ENCODE measurements at regions not wholly inside any gene's neighbourhood (a gene's known extent, or its start where the extent isn't known, plus 50 kb on each side); places are given as distances from the start of the nearest gene placed in this dataset.
"Not testable (repeated sequence)": the region's sequence is repeated elsewhere in the genome, so short reads cannot be mapped to it uniquely, and the experiment has no call there.

DNA sequence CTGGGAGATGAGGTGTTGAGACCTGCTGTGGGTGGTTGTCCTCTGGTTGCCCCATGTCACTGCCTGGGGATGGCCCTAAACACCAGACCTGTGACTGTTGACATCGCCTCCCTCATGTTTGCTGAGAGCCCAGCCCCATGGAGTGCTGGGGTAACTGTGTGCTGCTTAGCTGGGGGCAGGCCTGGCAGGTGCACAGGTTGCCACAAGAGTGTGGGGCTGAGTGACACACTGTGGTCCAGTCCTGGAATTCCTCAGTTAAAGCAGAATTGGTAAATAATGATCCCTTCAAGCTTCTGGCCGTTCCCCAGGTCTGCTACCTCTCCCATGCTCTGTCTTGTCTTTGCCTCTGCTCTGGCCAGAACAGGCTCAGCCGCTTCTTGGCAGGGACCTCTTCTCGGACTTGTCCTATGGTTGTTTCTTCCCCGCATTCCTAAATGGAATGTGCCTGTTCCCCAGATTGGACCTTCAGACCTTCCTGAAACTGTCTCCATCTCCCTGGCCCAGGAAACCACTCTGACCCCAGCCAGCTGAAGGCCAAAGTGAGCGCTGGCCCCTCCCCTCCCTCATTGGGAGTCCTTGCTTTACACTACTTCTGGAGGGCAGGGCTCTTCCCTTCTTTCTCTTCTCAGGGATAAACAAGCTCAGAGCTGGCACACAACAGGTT, 61.2 kb upstream of the PITX1 start:
- H4K20me1 ChIP-seq (ENCODE audit: insufficient read depth): no peaks in the 10 kb centered on the region
- TF ChIP-seq EP300 (IDR thresholded peaks at IDR 0.05; ENCODE audit: borderline replicate concordance in 1 of 2, low read depth in 1 of 2, low read length in 1 of 2): no peak
- H3F3A ChIP-seq (replicated peaks; ENCODE audit: insufficient read depth): no peaks in the 10 kb centered on the region
- no peak overlapping the region for H2AFZ ChIP-seq (ENCODE audit: low read depth)
- H3K9me3 ChIP-seq: no peaks in the 10 kb centered on the region
- H3K9me2 ChIP-seq: no peaks in the 10 kb centered on the region
- H3K4me2 ChIP-seq: no peak overlapping the region
- H3K4me1 ChIP-seq (ENCODE audit: control insufficient read depth in 1 of 2, insufficient read depth in 2 of 2, low read depth in 1 of 2, low read length in 1 of 2): no peaks in the 10 kb centered on the region
- H3K27me3 ChIP-seq (ENCODE audit: insufficient read depth): no peaks in the 10 kb centered on the region; the same call in 1 of the 2 replicates
- no peak overlapping the region for H3K27ac ChIP-seq (ENCODE audit: low read depth in 2 of 2, low read length in 1 of 2)
- no peak for DNase-seq
- POLR2A ChIA-PET: no interaction called here
- H3K36me3 ChIP-seq (replicated peaks in 1 of 2; ENCODE audit: control insufficient read depth in 1 of 2, insufficient read depth in 2 of 2, low read length in 1 of 2): no peaks in the 10 kb centered on the region
- CTCF ChIA-PET: interaction anchor here (0.6 kb wide), 1 partner anchor 26 kb away, joined by 3 read pairs; no protein-coding TSS in a partner anchor
- H3K4me3 ChIP-seq (ENCODE audit: low read depth in 2 of 2, low read length in 1 of 2): no peak overlapping the region
- WGBS (ENCODE audit: low lambda C conversion rate): 44% methylated on average over 6 of the region's 6 CpGs
- no peaks in the 10 kb centered on the region for H3K79me2 ChIP-seq (ENCODE audit: insufficient read depth)
- no peak overlapping the region for H3K9ac ChIP-seq

GRCh38 chr5:135094339-135095051, 60.5 kb upstream of the PITX1 start:
- no peak overlapping the region for H3K4me3 ChIP-seq (ENCODE audit: low read depth in 2 of 2, low read length in 1 of 2)
- no peaks in the 10 kb centered on the region for H3F3A ChIP-seq (replicated peaks; ENCODE audit: insufficient read depth)
- no peak overlapping the region for H3K27ac ChIP-seq (ENCODE audit: low read depth in 2 of 2, low read length in 1 of 2)
- H3K27me3 ChIP-seq (ENCODE audit: insufficient read depth): no peaks in the 10 kb centered on the region; the same call in 1 of the 2 replicates
- no peaks in the 10 kb centered on the region for H3K9me3 ChIP-seq
- CTCF ChIA-PET: interaction anchor here (0.6 kb wide), 1 partner anchor 27 kb away, joined by 3 read pairs; no protein-coding TSS in a partner anchor
- no peaks in the 10 kb centered on the region for H4K20me1 ChIP-seq (ENCODE audit: insufficient read depth)
- no peak overlapping the region for H3K9ac ChIP-seq
- H3K79me2 ChIP-seq (ENCODE audit: insufficient read depth): no peaks in the 10 kb centered on the region
- WGBS (ENCODE audit: low lambda C conversion rate): 54% methylated on average over 6 of the region's 6 CpGs
- no peaks in the 10 kb centered on the region for H3K36me3 ChIP-seq (replicated peaks in 1 of 2; ENCODE audit: control insufficient read depth in 1 of 2, insufficient read depth in 2 of 2, low read length in 1 of 2)
- H3K4me1 ChIP-seq (ENCODE audit: control insufficient read depth in 1 of 2, insufficient read depth in 2 of 2, low read depth in 1 of 2, low read length in 1 of 2): no peaks in the 10 kb centered on the region
- no peak for DNase-seq
- H2AFZ ChIP-seq (ENCODE audit: low read depth): no peak overlapping the region
- no peaks in the 10 kb centered on the region for H3K9me2 ChIP-seq
- no peak for TF ChIP-seq CTCF (IDR thresholded peaks at IDR 0.05)
- no peak for TF ChIP-seq SMC3 (IDR thresholded peaks at IDR 0.05; ENCODE audit: low read depth, low read length)
- no peak for TF ChIP-seq NRF1 (IDR thresholded peaks at IDR 0.05; ENCODE audit: low read depth, low read length)
- no peak for TF ChIP-seq FOSL2 (IDR thresholded peaks at IDR 0.05; ENCODE audit: borderline replicate concordance, low read depth)
- POLR2A ChIA-PET: no interaction called here
- no peak overlapping the region for H3K4me2 ChIP-seq

DNA sequence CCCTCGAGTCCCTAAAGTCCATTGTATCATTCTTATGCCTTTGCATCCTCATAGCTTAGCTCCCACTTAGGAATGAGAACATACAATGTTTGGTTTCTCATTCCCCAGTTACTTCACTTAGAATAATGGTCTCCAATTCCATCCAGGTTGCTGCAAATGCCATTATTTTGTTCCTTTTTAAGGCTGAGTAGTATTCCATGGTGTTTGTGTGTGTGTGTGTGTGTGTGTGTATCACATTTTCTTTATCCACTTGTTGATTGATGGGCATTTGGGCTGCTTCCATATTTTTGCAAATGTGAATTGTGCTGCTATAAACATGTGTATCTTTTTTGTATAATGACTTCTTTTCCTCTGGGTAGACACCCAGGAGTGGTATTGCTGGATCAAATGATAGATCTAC, 59.5 kb upstream of the PITX1 start:
- CTCF ChIA-PET, POLR2A ChIA-PET: not testable (repeated sequence)

More for the DNA sequence above, 59.5 kb upstream of the PITX1 start:
- H3K36me3 ChIP-seq (replicated peaks in 1 of 2; ENCODE audit: control insufficient read depth in 1 of 2, insufficient read depth in 2 of 2, low read length in 1 of 2); H3K4me2 ChIP-seq; H3K27me3 ChIP-seq (ENCODE audit: insufficient read depth); H3K4me1 ChIP-seq (ENCODE audit: control insufficient read depth in 1 of 2, insufficient read depth in 2 of 2, low read depth in 1 of 2, low read length in 1 of 2); H3K9ac ChIP-seq; H3K9me2 ChIP-seq; H2AFZ ChIP-seq (ENCODE audit: low read depth); H3K9me3 ChIP-seq; H3F3A ChIP-seq (replicated peaks; ENCODE audit: insufficient read depth); H3K79me2 ChIP-seq (ENCODE audit: insufficient read depth); H3K27ac ChIP-seq (ENCODE audit: low read depth in 2 of 2, low read length in 1 of 2); H4K20me1 ChIP-seq (ENCODE audit: insufficient read depth); DNase-seq; H3K4me3 ChIP-seq (ENCODE audit: low read depth in 2 of 2, low read length in 1 of 2): not testable (repeated sequence)
- 17% methylated on average over 1 of the region's 1 CpG for WGBS (ENCODE audit: low lambda C conversion rate)
